Astrocyte (in vitro differentiated cells and primary cell): ENCODE measurements at regions not wholly inside any gene's neighbourhood (a gene's known extent, or its start where the extent isn't known, plus 50 kb on each side); places are given as distances from the start of the nearest gene placed in this dataset.

Experiments
- CTCF ChIP-seq: IDR thresholded peaks from 2 replicates; pipeline ENCODE4 v1.5.1; 2011; ENCODE audit warnings: low read depth, mild to moderate bottlenecking, inconsistent platforms, low read length, moderate library complexity; ENCODE audit not compliant: insufficient read depth
- EZH2 ChIP-seq: IDR thresholded peaks from 2 replicates; pipeline ENCODE4 v1.6.1; 2012; ENCODE audit warnings: mild to moderate bottlenecking, low read length, inconsistent platforms; ENCODE audit not compliant: insufficient read depth

GRCh38 chr14:54346257-54346656, 50.5 kb upstream of the CDKN3 start:
- no peak for TF ChIP-seq CTCF
- no peak for TF ChIP-seq EZH2
